SU-DHL-6 (cell line): ENCODE measurements at regions not wholly inside any gene's neighbourhood (a gene's known extent, or its start where the extent isn't known, plus 50 kb on each side); places are given as distances from the start of the nearest gene placed in this dataset.

ENCODE experiments used
- EZH2phosphoT487 ChIP-seq: fragments of 200-600 bp; sonication (generic), shearing (Covaris generic); conservative IDR thresholded peaks from 2 replicates; pipeline ENCODE4 v1.6.1; 2018; ENCODE audit warnings: mild to moderate bottlenecking, antibody characterized with exemption, low read length, moderate library complexity, mixed read lengths
- TF ChIP-seq, protein P1 (sequence below): fragments of 200-600 bp; sonication (generic); IDR thresholded peaks from one replicate; pipeline ENCODE4 v1.5.1; 2017; ENCODE audit warnings: antibody characterized with exemption, mild to moderate bottlenecking, low read length, moderate library complexity; ENCODE audit not compliant: insufficient read depth, poor library complexity, severe bottlenecking

DNA sequence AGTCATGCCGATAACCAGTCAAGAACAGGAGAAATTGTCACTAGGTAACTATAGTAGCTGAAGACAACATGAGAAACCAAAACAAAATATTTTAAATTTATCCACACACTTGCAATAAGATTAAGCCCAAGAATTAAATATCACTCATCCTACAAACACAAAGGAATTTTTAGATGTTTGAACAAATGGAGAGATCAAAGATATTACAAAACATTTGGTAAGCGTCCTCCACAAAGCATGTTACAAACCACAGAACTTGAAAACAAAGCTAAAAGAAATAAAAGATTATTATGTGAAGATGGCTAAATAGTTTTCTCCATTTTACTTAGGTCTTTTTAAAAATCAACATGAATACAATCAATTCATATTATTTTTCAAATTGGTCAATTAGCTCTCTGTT, 631.9 kb upstream of the INTU start:
- TF ChIP-seq, protein P1, sequence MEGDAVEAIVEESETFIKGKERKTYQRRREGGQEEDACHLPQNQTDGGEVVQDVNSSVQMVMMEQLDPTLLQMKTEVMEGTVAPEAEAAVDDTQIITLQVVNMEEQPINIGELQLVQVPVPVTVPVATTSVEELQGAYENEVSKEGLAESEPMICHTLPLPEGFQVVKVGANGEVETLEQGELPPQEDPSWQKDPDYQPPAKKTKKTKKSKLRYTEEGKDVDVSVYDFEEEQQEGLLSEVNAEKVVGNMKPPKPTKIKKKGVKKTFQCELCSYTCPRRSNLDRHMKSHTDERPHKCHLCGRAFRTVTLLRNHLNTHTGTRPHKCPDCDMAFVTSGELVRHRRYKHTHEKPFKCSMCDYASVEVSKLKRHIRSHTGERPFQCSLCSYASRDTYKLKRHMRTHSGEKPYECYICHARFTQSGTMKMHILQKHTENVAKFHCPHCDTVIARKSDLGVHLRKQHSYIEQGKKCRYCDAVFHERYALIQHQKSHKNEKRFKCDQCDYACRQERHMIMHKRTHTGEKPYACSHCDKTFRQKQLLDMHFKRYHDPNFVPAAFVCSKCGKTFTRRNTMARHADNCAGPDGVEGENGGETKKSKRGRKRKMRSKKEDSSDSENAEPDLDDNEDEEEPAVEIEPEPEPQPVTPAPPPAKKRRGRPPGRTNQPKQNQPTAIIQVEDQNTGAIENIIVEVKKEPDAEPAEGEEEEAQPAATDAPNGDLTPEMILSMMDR, result no peak
- no peak for TF ChIP-seq EZH2phosphoT487
